ENCODE measurements at regions not wholly inside any gene's neighbourhood (a gene's known extent, or its start where the extent isn't known, plus 50 kb on each side); places are given as distances from the start of the nearest gene placed in this dataset.

- no peak for DNase-seq (ENCODE audit: low spot score)
These were observed 172.7 kb upstream of the SERPINE2 start for GRCh38 chr2:224211791-224212190.

- DNase-seq (ENCODE audit: low spot score), result no peak
These were observed 172.0 kb upstream of the SERPINE2 start for GRCh38 chr2:224211181-224211480.

GRCh38 chr2:224210286-224211180, 171.4 kb upstream of the SERPINE2 start:
- DNase-seq (ENCODE audit: low spot score), result no peak

GRCh38 chr2:224209555-224210285, 170.6 kb upstream of the SERPINE2 start:
- DNase-seq (ENCODE audit: low spot score), result no peak

- DNase-seq (ENCODE audit: low spot score), result no peak
These were observed 169.4 kb upstream of the SERPINE2 start for GRCh38 chr2:224208443-224208842.

GRCh38 chr2:224208007-224208406, 168.9 kb upstream of the SERPINE2 start:
- no peak for DNase-seq (ENCODE audit: low spot score)

- no peak for DNase-seq (ENCODE audit: low spot score)
These were observed 167.7 kb upstream of the SERPINE2 start for GRCh38 chr2:224206816-224207215.

GRCh38 chr2:224202281-224202865, 163.3 kb upstream of the SERPINE2 start:
- DNase-seq (ENCODE audit: low spot score), result no peak

GRCh38 chr2:224198436-224198835, 159.3 kb upstream of the SERPINE2 start:
- no peak for DNase-seq (ENCODE audit: low spot score)

GRCh38 chr2:224196810-224197209, 157.7 kb upstream of the SERPINE2 start:
- no peak for DNase-seq (ENCODE audit: low spot score)

GRCh38 chr2:224195925-224196571, 157.0 kb upstream of the SERPINE2 start:
- DNase-seq (ENCODE audit: low spot score), result no peak

GRCh38 chr2:224194161-224194560, 155.1 kb upstream of the SERPINE2 start:
- DNase-seq (ENCODE audit: low spot score), result no peak

GRCh38 chr2:224191465-224191864, 152.4 kb upstream of the SERPINE2 start:
- no peak for DNase-seq (ENCODE audit: low spot score)

GRCh38 chr2:224190936-224191270, 151.8 kb upstream of the SERPINE2 start:
- DNase-seq (ENCODE audit: low spot score), result no peak

GRCh38 chr2:224190234-224190935, 151.3 kb upstream of the SERPINE2 start:
- DNase-seq (ENCODE audit: low spot score), result no peak

GRCh38 chr2:224187220-224187619, 148.1 kb upstream of the SERPINE2 start:
- DNase-seq (ENCODE audit: low spot score), result no peak

GRCh38 chr2:224185023-224185601, 146.0 kb upstream of the SERPINE2 start:
- DNase-seq (ENCODE audit: low spot score), result no peak

- no peak for DNase-seq (ENCODE audit: low spot score)
These were observed 144.0 kb upstream of the SERPINE2 start for GRCh38 chr2:224183086-224183485.

- no peak for DNase-seq (ENCODE audit: low spot score)
These were observed 143.4 kb upstream of the SERPINE2 start for GRCh38 chr2:224182498-224182897.

GRCh38 chr2:224181534-224182155, 142.6 kb upstream of the SERPINE2 start:
- peak; percentile 6 for DNase-seq (ENCODE audit: low spot score)

GRCh38 chr2:224180810-224181209, 141.7 kb upstream of the SERPINE2 start:
- DNase-seq (ENCODE audit: low spot score), result no peak

Measured in HT-29 (cell line).